ENCODE measurements at regions not wholly inside any gene's neighbourhood (a gene's known extent, or its start where the extent isn't known, plus 50 kb on each side); places are given as distances from the start of the nearest gene placed in this dataset.
A peak's percentile ranks its signal among the peaks of the same experiment; 100 is the strongest.

DNA sequence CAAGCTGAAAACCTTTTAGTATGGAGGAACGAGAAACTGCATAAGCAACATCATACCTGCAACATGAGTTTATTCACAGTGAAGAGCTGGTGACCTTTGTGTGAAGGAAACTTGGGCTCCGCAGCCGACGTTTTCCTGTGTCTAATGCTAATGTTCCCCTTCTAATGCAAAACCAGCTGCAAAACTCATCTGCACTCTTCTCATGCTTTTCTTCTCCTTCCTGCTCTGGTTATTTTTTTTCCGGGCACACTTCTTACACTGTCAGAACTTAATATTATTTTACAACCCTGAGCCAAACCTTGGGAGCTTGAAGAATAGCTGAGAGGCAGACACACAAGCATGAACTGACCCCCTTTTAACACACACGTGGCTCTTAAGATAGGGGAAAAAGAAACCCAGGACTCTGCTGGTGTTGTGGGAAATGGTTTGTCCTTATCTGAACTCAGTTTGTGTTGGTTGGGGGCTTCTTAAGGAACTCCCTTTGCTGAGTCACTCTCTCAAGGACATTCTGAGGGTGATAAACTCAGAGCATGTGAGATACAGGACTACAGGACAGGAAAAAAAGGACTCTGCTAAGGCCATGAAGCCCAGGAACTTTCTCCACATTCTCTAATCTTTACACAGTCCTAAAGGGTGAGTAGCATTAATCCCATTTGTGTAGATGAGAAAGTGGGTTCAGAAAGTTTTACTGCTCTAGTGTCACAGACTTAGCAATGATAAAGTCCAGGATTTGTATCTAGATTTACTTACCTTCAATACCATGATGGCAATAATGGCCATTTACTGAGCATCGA lies 439.3 kb upstream of the TRIB2 start:
- H3K36me3 ChIP-seq (ENCODE audit: control insufficient read depth in 5 of 5, insufficient read depth in 5 of 5, low read length in 5 of 5) = no peaks in the 10 kb centered on the region
- H3K4me3 ChIP-seq (ENCODE audit: low read depth in 1 of 5, low read length in 5 of 5) = no peak overlapping the region
- no peak overlapping the region for H3K9ac ChIP-seq (ENCODE audit: low read length in 5 of 5)
- no peak overlapping the region for H3K27ac ChIP-seq (ENCODE audit: low read depth, low read length)
- peaks cover 0 to 12% (median 0%) of the 10 kb centered on the region in 5 donors for H3K4me1 ChIP-seq (ENCODE audit: control insufficient read depth in 5 of 5, insufficient read depth in 5 of 5, low read length in 5 of 5)
- H3K9me3 ChIP-seq (ENCODE audit: control insufficient read depth in 5 of 5, low read length in 5 of 5) = no peaks in the 10 kb centered on the region
- no peaks in the 10 kb centered on the region for H3K27me3 ChIP-seq (ENCODE audit: control insufficient read depth in 5 of 5, insufficient read depth in 4 of 5, low read length in 5 of 5)

DNA sequence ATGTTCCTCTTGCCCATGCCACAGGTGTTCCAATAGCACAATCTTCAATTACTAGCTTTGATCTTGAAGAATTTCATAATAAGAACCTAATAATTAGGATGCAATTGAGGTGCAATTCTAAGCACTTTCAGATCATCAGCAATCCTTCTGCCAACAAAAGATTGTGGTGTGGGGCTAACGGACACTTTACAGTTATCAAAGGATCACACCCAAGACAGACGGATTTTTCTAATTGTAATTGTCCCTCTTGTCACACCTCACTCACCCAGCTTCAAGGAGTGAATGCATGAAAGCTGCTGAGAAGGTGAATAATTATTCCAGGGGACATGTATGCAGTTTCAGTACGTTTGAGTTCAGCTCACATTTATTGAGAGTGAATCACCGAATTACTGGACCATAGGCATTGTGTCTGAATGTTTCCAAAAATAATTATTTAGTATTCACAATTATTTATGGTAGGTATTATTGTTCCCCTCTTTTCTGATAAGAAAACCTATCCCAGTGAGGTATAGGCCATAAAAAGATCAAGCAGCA lies 438.5 kb upstream of the TRIB2 start:
- no peak overlapping the region for H3K9ac ChIP-seq (ENCODE audit: low read length in 5 of 5)
- no peaks in the 10 kb centered on the region for H3K27me3 ChIP-seq (ENCODE audit: control insufficient read depth in 5 of 5, insufficient read depth in 4 of 5, low read length in 5 of 5)
- H3K4me1 ChIP-seq (ENCODE audit: control insufficient read depth in 5 of 5, insufficient read depth in 5 of 5, low read length in 5 of 5) = peaks cover 0 to 12% (median 0%) of the 10 kb centered on the region in 5 donors
- no peaks in the 10 kb centered on the region for H3K36me3 ChIP-seq (ENCODE audit: control insufficient read depth in 5 of 5, insufficient read depth in 5 of 5, low read length in 5 of 5)
- no peaks in the 10 kb centered on the region for H3K9me3 ChIP-seq (ENCODE audit: control insufficient read depth in 5 of 5, low read length in 5 of 5)
- no peak overlapping the region for H3K4me3 ChIP-seq (ENCODE audit: low read depth in 1 of 5, low read length in 5 of 5)
- no peak overlapping the region for H3K27ac ChIP-seq (ENCODE audit: low read depth, low read length)

DNA sequence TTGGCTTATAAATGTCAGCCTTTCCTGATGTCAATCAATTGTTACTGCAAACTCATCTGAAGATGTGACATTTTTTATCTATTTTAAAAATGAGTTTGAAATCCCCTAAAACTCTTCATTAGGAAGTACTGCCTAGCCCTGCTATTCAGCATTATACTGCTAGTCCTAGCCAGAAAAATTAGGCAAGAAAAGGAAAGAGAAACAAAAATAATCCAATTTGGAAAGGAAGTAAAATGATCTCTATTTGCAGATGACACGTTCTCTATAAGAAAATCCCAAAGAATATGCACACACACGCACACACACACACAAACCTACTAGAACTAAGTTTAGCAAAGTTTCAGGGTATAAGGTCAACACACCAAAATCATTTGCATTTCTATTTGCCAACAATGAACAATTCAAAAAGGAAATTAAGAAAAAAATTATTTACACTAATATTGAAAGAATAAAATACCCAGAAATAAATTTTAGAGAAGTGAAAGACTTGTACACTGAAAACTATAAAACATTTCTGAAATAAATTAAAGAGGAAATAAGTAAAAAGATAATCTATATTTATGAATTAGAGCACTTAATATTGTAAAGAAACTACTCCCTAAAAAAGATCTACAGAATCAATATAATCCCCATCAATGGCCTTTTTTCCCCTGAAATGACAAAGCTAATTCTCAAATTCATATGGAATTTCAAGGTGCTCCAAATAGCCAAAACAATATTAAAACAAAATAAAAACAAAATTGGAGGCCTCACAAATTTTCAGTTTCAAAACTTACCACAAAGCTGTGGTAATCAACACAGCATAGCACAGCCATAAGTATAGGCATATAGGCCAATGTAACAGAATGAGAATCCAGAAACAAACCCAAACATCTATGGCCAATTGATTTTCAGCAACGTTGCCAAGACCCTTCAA lies 433.7 kb upstream of the TRIB2 start:
- no peaks in the 10 kb centered on the region for H3K9me3 ChIP-seq (ENCODE audit: control insufficient read depth in 5 of 5, low read length in 5 of 5)
- peaks cover 0 to 15% (median 14%) of the 10 kb centered on the region in 5 donors for H3K4me1 ChIP-seq (ENCODE audit: control insufficient read depth in 5 of 5, insufficient read depth in 5 of 5, low read length in 5 of 5)
- no peaks in the 10 kb centered on the region for H3K27me3 ChIP-seq (ENCODE audit: control insufficient read depth in 5 of 5, insufficient read depth in 4 of 5, low read length in 5 of 5)
- no peak overlapping the region for H3K9ac ChIP-seq (ENCODE audit: low read length in 5 of 5)
- H3K4me3 ChIP-seq (ENCODE audit: low read depth in 1 of 5, low read length in 5 of 5) = no peak overlapping the region
- no peaks in the 10 kb centered on the region for H3K36me3 ChIP-seq (ENCODE audit: control insufficient read depth in 5 of 5, insufficient read depth in 5 of 5, low read length in 5 of 5)
- no peak overlapping the region for H3K27ac ChIP-seq (ENCODE audit: low read depth, low read length)

DNA sequence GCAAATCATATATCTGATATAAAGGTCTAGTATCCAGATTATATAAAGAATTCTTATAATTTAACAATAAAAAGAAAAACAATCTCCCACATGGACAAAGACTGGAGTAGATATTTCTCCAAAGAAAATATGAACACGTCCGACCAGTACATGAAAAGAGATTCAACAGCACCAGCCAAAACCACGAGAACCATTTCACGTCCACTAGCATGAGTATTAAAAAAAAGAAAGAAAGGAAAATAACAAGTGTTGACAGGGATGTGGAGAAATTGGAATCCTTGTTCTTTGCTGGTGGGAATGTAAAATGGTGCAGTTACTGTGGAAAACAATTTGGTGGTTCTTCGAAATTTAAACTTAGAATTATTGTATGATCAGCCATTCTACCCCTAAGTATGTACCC lies 432.7 kb upstream of the TRIB2 start:
- Histone ChIP-seq H3K36me3 (ENCODE audit: control insufficient read depth in 5 of 5, insufficient read depth in 5 of 5, low read length in 5 of 5) (no peaks in the 10 kb centered on the region), H3K9me3 (ENCODE audit: control insufficient read depth in 5 of 5, low read length in 5 of 5) (no peaks in the 10 kb centered on the region), H3K4me1 (ENCODE audit: control insufficient read depth in 5 of 5, insufficient read depth in 5 of 5, low read length in 5 of 5) (peaks cover 0 to 15% (median 15%) of the 10 kb centered on the region in 5 donors), H3K9ac (ENCODE audit: low read length in 5 of 5) (no peak overlapping the region), H3K27ac (ENCODE audit: low read depth, low read length) (no peak overlapping the region), H3K4me3 (ENCODE audit: low read depth in 1 of 5, low read length in 5 of 5) (no peak overlapping the region), H3K27me3 (ENCODE audit: control insufficient read depth in 5 of 5, insufficient read depth in 4 of 5, low read length in 5 of 5) (no peaks in the 10 kb centered on the region)

DNA sequence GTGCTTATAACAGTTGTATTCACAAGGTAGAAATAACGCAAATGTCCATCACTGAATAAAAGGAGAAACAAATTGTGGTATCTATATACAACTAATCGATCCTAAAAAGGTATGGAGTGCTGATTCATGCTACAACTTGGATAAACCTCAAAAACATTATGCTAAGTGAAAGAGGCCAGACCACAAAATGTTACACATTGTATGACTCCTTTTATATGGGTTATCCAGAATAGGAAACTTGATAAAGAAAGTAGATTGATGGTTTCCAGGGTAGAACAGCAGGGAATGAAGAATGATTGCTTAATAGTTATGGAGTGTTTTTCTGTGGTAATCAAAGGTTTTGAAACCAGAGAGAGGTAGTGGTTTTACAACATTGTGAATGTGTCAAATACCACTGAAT lies 432.2 kb upstream of the TRIB2 start:
- Histone ChIP-seq H3K9ac (ENCODE audit: low read length in 5 of 5) (no peak overlapping the region), H3K4me1 (ENCODE audit: control insufficient read depth in 5 of 5, insufficient read depth in 5 of 5, low read length in 5 of 5) (peaks cover 0 to 15% (median 15%) of the 10 kb centered on the region in 5 donors), H3K9me3 (ENCODE audit: control insufficient read depth in 5 of 5, low read length in 5 of 5) (no peaks in the 10 kb centered on the region), H3K27ac (ENCODE audit: low read depth, low read length) (no peak overlapping the region), H3K27me3 (ENCODE audit: control insufficient read depth in 5 of 5, insufficient read depth in 4 of 5, low read length in 5 of 5) (no peaks in the 10 kb centered on the region), H3K4me3 (ENCODE audit: low read depth in 1 of 5, low read length in 5 of 5) (no peak overlapping the region), H3K36me3 (ENCODE audit: control insufficient read depth in 5 of 5, insufficient read depth in 5 of 5, low read length in 5 of 5) (no peaks in the 10 kb centered on the region)

DNA sequence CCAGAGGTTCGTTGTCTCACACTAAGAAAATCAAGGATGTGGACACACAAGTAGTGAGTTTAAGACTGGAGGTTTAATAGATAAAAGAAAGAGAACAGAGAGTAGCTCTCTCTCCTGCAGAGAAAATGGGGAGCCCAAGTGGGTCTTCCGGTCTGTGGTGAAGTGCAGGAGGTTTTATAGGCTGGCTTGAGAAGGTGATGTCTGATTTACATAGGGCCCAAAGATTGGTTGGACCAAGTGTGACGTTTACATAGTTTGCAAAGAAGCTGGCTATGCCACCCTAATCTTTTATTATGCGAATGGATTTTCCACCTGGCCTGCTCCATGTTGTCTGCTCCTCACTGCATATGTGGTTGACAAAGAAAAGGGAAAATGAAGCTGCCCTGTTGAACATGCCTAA lies 430.4 kb upstream of the TRIB2 start:
- peak overlapping the region; percentile 56 for H3K27ac ChIP-seq (ENCODE audit: low read depth, low read length)
- no peaks in the 10 kb centered on the region for H3K36me3 ChIP-seq (ENCODE audit: control insufficient read depth in 5 of 5, insufficient read depth in 5 of 5, low read length in 5 of 5)
- H3K4me1 ChIP-seq (ENCODE audit: control insufficient read depth in 5 of 5, insufficient read depth in 5 of 5, low read length in 5 of 5) = peaks cover 0 to 15% (median 15%) of the 10 kb centered on the region in 5 donors

DNA sequence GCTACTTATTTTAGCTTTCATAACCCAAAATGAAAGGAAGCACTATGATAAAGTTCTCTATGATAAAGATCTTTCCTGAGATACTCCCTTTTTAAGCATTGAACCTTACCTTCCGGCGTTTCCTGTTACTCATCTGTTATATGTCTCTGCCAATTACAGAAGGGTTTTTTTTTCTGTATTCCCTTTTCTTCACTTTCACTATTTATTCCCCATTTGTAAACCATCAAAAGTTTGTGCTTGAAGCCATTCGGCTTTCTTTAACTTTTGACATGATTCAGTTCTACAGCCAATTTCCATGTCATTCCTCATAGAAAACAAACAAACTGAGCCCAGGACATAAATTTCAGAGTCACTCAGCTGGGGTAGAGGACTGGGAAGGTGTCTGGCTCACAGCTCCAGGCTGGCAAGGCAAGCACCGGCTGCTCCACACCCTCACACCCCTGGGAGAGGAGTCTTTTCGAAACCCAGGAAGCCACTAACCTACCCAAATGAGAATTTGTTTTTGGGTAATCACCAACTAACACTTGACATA lies 429.4 kb upstream of the TRIB2 start:
- no peaks in the 10 kb centered on the region for H3K27me3 ChIP-seq (ENCODE audit: control insufficient read depth in 5 of 5, insufficient read depth in 4 of 5, low read length in 5 of 5)
- H3K4me3 ChIP-seq (ENCODE audit: low read depth in 1 of 5, low read length in 5 of 5) = no peak overlapping the region
- H3K9ac ChIP-seq (ENCODE audit: low read length in 5 of 5) = peak overlapping the region in 2 of 5 donors; percentile 24 to 35
- peaks cover 0 to 15% (median 15%) of the 10 kb centered on the region in 5 donors for H3K4me1 ChIP-seq (ENCODE audit: control insufficient read depth in 5 of 5, insufficient read depth in 5 of 5, low read length in 5 of 5)
- no peaks in the 10 kb centered on the region for H3K9me3 ChIP-seq (ENCODE audit: control insufficient read depth in 5 of 5, low read length in 5 of 5)
- no peaks in the 10 kb centered on the region for H3K36me3 ChIP-seq (ENCODE audit: control insufficient read depth in 5 of 5, insufficient read depth in 5 of 5, low read length in 5 of 5)
- peak overlapping the region; percentile 56 for H3K27ac ChIP-seq (ENCODE audit: low read depth, low read length)

More for the DNA sequence above, 430.4 kb upstream of the TRIB2 start:
- no peak overlapping the region for H3K4me3 ChIP-seq (ENCODE audit: low read depth in 1 of 5, low read length in 5 of 5)
- H3K9ac ChIP-seq (ENCODE audit: low read length in 5 of 5) = no peak overlapping the region
- H3K27me3 ChIP-seq (ENCODE audit: control insufficient read depth in 5 of 5, insufficient read depth in 4 of 5, low read length in 5 of 5) = no peaks in the 10 kb centered on the region
- no peaks in the 10 kb centered on the region for H3K9me3 ChIP-seq (ENCODE audit: control insufficient read depth in 5 of 5, low read length in 5 of 5)

DNA sequence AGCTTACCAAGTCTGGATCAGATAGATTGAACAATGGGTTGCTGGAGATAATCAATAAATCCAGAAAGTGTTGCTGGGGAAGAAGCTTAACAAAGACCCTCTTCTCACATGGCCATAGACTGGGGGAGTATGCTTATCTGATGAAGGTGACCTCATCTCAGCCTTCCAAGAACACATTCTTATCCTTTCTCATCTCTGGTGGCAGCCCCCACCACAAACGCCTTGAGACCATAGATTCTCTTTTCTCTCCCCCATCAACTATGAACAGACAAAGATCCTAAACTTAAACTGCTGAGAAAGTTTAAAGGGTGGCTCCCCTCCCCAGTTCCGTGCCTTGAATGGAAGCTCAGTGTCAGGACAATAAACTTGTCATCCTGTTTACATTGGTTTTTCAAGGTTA lies 428.7 kb upstream of the TRIB2 start:
- Histone ChIP-seq H3K9me3 (ENCODE audit: control insufficient read depth in 5 of 5, low read length in 5 of 5) (no peaks in the 10 kb centered on the region), H3K4me1 (ENCODE audit: control insufficient read depth in 5 of 5, insufficient read depth in 5 of 5, low read length in 5 of 5) (peaks cover 0 to 15% (median 15%) of the 10 kb centered on the region in 5 donors), H3K36me3 (ENCODE audit: control insufficient read depth in 5 of 5, insufficient read depth in 5 of 5, low read length in 5 of 5) (no peaks in the 10 kb centered on the region), H3K27me3 (ENCODE audit: control insufficient read depth in 5 of 5, insufficient read depth in 4 of 5, low read length in 5 of 5) (no peaks in the 10 kb centered on the region), H3K27ac (ENCODE audit: low read depth, low read length) (peak overlapping the region; percentile 56), H3K9ac (ENCODE audit: low read length in 5 of 5) (no peak overlapping the region), H3K4me3 (ENCODE audit: low read depth in 1 of 5, low read length in 5 of 5) (no peak overlapping the region)

DNA sequence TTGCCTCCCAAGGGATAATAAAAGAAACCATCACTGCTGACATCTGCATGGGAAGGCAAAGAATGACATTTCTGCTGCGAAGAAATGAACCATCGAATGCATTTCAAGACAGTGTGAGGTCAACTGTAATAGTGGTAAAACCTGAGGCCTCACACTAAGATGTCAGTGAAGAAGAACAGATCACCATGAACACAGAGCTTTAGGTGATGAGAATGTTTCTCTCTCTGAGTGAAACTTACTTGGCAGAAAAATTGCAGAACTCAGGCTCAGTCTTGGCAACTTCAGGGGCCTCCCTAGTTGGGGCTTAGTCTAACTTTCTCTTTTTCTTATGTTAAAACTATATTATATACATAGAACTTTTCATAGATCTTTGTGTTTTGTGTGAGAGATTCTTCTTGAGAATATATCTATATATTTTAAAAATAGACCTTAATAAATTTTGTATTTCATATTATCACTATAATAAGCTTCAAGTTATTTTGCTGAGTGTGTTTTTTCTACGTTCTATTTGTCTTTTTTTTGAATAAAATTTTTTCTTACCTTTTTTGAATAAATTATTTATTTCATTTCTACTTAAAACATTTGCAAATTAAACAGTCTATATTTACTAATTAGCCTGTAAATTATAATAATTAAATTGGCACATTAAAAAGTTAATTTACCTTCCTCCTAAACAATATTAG lies 427.5 kb upstream of the TRIB2 start:
- Histone ChIP-seq H3K9me3 (ENCODE audit: control insufficient read depth in 5 of 5, low read length in 5 of 5) (peaks cover 0 to 2% (median 0%) of the 10 kb centered on the region in 5 donors), H3K27ac (ENCODE audit: low read depth, low read length) (no peak overlapping the region), H3K4me1 (ENCODE audit: control insufficient read depth in 5 of 5, insufficient read depth in 5 of 5, low read length in 5 of 5) (peaks cover 0 to 15% (median 15%) of the 10 kb centered on the region in 5 donors), H3K36me3 (ENCODE audit: control insufficient read depth in 5 of 5, insufficient read depth in 5 of 5, low read length in 5 of 5) (no peaks in the 10 kb centered on the region), H3K27me3 (ENCODE audit: control insufficient read depth in 5 of 5, insufficient read depth in 4 of 5, low read length in 5 of 5) (no peaks in the 10 kb centered on the region), H3K9ac (ENCODE audit: low read length in 5 of 5) (no peak overlapping the region), H3K4me3 (ENCODE audit: low read depth in 1 of 5, low read length in 5 of 5) (no peak overlapping the region)

Data from subcutaneous abdominal adipose tissue (tissue), 5 donors.